ENCODE measurements at regions not wholly inside any gene's neighbourhood (a gene's known extent, or its start where the extent isn't known, plus 50 kb on each side); places are given as distances from the start of the nearest gene placed in this dataset.

DNA sequence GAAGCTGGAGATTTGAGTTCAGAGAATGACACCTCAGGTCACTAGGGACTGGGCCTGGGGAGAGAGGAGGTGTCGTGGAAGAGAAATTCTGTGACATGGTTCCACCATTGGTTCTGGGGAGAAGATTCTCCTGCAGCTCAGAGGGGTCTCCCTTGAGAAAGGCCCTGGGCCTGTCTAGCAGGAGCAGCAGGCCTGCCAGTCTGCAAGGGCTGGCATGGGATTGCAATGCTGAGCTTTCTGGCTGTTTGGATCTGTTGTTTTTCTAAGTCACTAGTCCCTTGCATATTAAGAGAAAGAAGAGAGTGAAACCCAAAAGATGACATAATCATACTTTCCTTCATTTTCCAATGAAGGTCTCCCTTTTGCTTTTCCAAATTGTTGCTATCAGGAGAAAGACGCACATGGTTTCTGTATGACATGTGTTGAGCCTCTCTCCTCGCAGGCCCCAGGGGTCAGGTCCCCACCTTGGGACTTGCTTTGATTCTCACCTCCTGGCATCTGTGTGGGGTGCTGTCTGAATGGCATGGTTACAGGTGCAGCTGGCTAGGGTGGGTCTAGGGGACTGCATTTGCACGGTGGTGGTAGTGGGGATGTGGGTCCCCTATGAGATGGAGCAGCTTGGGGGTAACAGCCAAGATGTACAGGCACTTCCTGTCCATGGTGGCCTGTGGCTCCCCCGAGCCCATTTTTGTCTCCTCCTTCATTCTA lies 117.8 kb downstream of the GLI2 start:
- TF ChIP-seq POLR2AphosphoS5 (IDR thresholded peaks at IDR 0.05): no peak
- TF ChIP-seq POLR2A (IDR thresholded peaks at IDR 0.05): no peak

All from upper lobe of left lung (tissue), 4 donors.